IMR-90 (cell line): ENCODE measurements at regions not wholly inside any gene's neighbourhood (a gene's known extent, or its start where the extent isn't known, plus 50 kb on each side); places are given as distances from the start of the nearest gene placed in this dataset.

ENCODE experiments used
- ATAC-seq: fragments of 200-7000 bp; cut with Tn5 transposase; 2 replicates; pipeline ENCODE4 v1.9.1; 2020; ENCODE audit warnings: low read depth, mild to moderate bottlenecking, moderate library complexity
- BruUV-seq: library from RNA; stranded (reverse); fragments of 400-500 nt; replicated peaks from 2 replicates; lab custom pipeline; 2021; lab: Mats Ljungman, UMichigan
- CTCF ChIA-PET: fragments of 300-600 bp; formaldehyde crosslinking; extraction: SDS; loops from one replicate; lab custom pipeline; 2021; ENCODE audit warnings: antibody characterized with exemption; lab: Yijun Ruan, JAX
- POLR2A ChIA-PET: fragments of 300-600 bp; sonication (Branson Sonifier 250); formaldehyde crosslinking; loops from one replicate; lab custom pipeline; 2022; ENCODE audit warnings: antibody characterized with exemption; ENCODE audit not compliant: unreplicated experiment; lab: Charles Lee
- DNase-seq: peaks from one replicate; pipeline ENCODE4 v3.0.0; 2013
- H2AFZ ChIP-seq: replicated peaks from 2 replicates; pipeline ENCODE3; 2013; ENCODE audit warnings: low read length, mild to moderate bottlenecking; ENCODE audit not compliant: poor library complexity
- H2AK5ac ChIP-seq: 2 replicates; pipeline ENCODE4 v1.6.1; 2013; ENCODE audit warnings: low read depth, low read length, inconsistent platforms
- H2AK9ac ChIP-seq: replicated peaks from 2 replicates; pipeline ENCODE3; 2013; ENCODE audit warnings: mild to moderate bottlenecking, low read depth, low read length, moderate library complexity; ENCODE audit not compliant: poor library complexity
- H2BK120ac ChIP-seq: 2 replicates; pipeline ENCODE4 v1.6.1; 2013; ENCODE audit warnings: low read depth, low read length, inconsistent platforms
- H2BK15ac ChIP-seq: 3 replicates; pipeline ENCODE4 v1.6.1; 2013; ENCODE audit warnings: low read depth, low read length, inconsistent platforms
- H2BK20ac ChIP-seq: 2 replicates; pipeline ENCODE4 v1.6.1; 2013; ENCODE audit warnings: low read depth, mild to moderate bottlenecking, inconsistent platforms, low read length, moderate library complexity
- H2BK5ac ChIP-seq: 2 replicates; pipeline ENCODE4 v1.6.1; 2013; ENCODE audit warnings: mild to moderate bottlenecking, low read depth, low read length, inconsistent platforms; ENCODE audit not compliant: poor library complexity, severe bottlenecking
- H3K14ac ChIP-seq: replicated peaks from 2 replicates; pipeline ENCODE4 v1.6.1; 2013; ENCODE audit warnings: low read depth, low read length, inconsistent platforms
- H3K18ac ChIP-seq: 2 replicates; pipeline ENCODE4 v1.6.1; 2013; ENCODE audit warnings: low read depth, low read length, control low read depth
- H3K23ac ChIP-seq: 2 replicates; pipeline ENCODE4 v1.6.1; 2013; ENCODE audit warnings: low read depth, low read length, inconsistent platforms
- H3K27ac ChIP-seq: 2 replicates; pipeline ENCODE4 v1.5.1; 2013; ENCODE audit warnings: mild to moderate bottlenecking, control low read depth, low read length; ENCODE audit not compliant: insufficient read depth
- H3K27me3 ChIP-seq: 2 replicates; pipeline ENCODE4 v1.6.1; 2013; ENCODE audit warnings: low read length; ENCODE audit not compliant: control insufficient read depth, insufficient read depth
- H3K36me3 ChIP-seq: 2 replicates; pipeline ENCODE4 v1.6.1; 2013; ENCODE audit warnings: low read length, mixed read lengths; ENCODE audit not compliant: control insufficient read depth, insufficient read depth
- H3K4ac ChIP-seq: 2 replicates; pipeline ENCODE4 v1.6.1; 2013; ENCODE audit warnings: low read depth, low read length, inconsistent platforms
- H3K4me1 ChIP-seq: 2 replicates; pipeline ENCODE4 v1.6.1; 2013; ENCODE audit warnings: low read length, mixed read lengths; ENCODE audit not compliant: control insufficient read depth, insufficient read depth
- H3K4me2 ChIP-seq: 2 replicates; pipeline ENCODE4 v1.6.1; 2013; ENCODE audit warnings: low read depth, mild to moderate bottlenecking, control low read depth, low read length, moderate library complexity
- H3K4me3 ChIP-seq: 2 replicates; pipeline ENCODE4 v1.5.1; 2013; ENCODE audit warnings: low read depth, mild to moderate bottlenecking, control low read depth, low read length, moderate library complexity; ENCODE audit not compliant: insufficient read depth
- H3K56ac ChIP-seq: 2 replicates; pipeline ENCODE4 v1.6.1; 2013; ENCODE audit warnings: low read length, inconsistent platforms; ENCODE audit not compliant: insufficient read depth; ENCODE audit errors: extremely low read depth
- H3K79me1 ChIP-seq, 2 experiments: 2 replicates each; pipeline ENCODE4 v1.6.1; 2013; ENCODE audit warnings: low read length in 2 of 2, inconsistent platforms in 1 of 2, low read depth in 1 of 2
- H3K9ac ChIP-seq: 2 replicates; pipeline ENCODE4 v1.6.1; 2013; ENCODE audit warnings: low read depth, low read length, control low read depth
- H3K9me1 ChIP-seq: 2 replicates; pipeline ENCODE4 v1.6.1; 2013; ENCODE audit warnings: low read length, inconsistent platforms; ENCODE audit not compliant: insufficient read depth
- H3K9me3 ChIP-seq: 2 replicates; pipeline ENCODE4 v1.6.1; 2013; ENCODE audit warnings: low read length; ENCODE audit not compliant: control insufficient read depth, insufficient read depth
- H4K20me1 ChIP-seq: 2 replicates; pipeline ENCODE4 v1.6.1; 2013; ENCODE audit warnings: low read length, inconsistent platforms; ENCODE audit not compliant: insufficient read depth
- H4K5ac ChIP-seq: 2 replicates; pipeline ENCODE4 v1.6.1; 2013; ENCODE audit warnings: mild to moderate bottlenecking, low read depth, low read length, control low read depth
- H4K8ac ChIP-seq, 2 experiments: 2 replicates each; pipeline ENCODE4 v1.6.1; 2013; ENCODE audit warnings: low read depth in 2 of 2, low read length in 2 of 2, control low read depth in 1 of 2, inconsistent platforms in 1 of 2
- H4K91ac ChIP-seq: 2 replicates; pipeline ENCODE4 v1.6.1; 2013; ENCODE audit warnings: low read depth, low read length, inconsistent platforms; ENCODE audit not compliant: insufficient read depth
- CEBPB ChIP-seq: IDR thresholded peaks from 2 replicates; pipeline ENCODE4 v1.6.1; 2012; ENCODE audit warnings: low read depth, low read length, improper control_type of control experiment
- WGBS, 2 experiments: methylation state at CpG; one replicate each; pipeline versions ENCODE4 v1.1.5 to v1.1.7; 2013; ENCODE audit warnings: missing lambda C conversion rate in 2 of 2; ENCODE audit not compliant: insufficient read length in 1 of 2; ENCODE audit errors: extremely low coverage in 2 of 2; 5-methylcytosine and 5-hydroxymethylcytosine counted together
- dilution Hi-C: fragments of 300-500 bp; cut with HindIII; formaldehyde crosslinking; loops from one replicate; pipeline ENCODE4 v1.14.3; 2018; ENCODE audit warnings: low sequenced_read_pairs; ENCODE audit not compliant: unreplicated experiment
- in situ Hi-C: fragments of 300-500 bp; cut with MboI; formaldehyde crosslinking; loops from 3 replicates; pipeline ENCODE4 v1.14.3; 2019; ENCODE audit warnings: low sequenced_read_pairs, inconsistent platforms, mixed read lengths
- intact Hi-C: fragments of 100-400 bp; cut with micrococcal nuclease; formaldehyde crosslinking; loops from 2 replicates; pipeline ENCODE4 v1.10.0; 2022

GRCh38 chr10:65614956-65615565 lies 1310.8 kb upstream of the LRRTM3 start:
- Histone ChIP-seq H3K4me3 (no peak overlapping the region), H3K9me3 (peaks cover 2% of the 10 kb centered on the region; the same call in 1 of the 2 replicates), H2AK9ac (no peak overlapping the region), H2BK5ac (no peak overlapping the region), H3K79me1 (no peaks in the 10 kb centered on the region), H3K27ac (no peak overlapping the region), H3K27me3 (no peaks in the 10 kb centered on the region), H2BK20ac (no peak overlapping the region), H2AK5ac (no peak overlapping the region), H4K5ac (no peak overlapping the region), H4K8ac (no peak overlapping the region), H3K36me3 (no peaks in the 10 kb centered on the region), H4K20me1 (no peaks in the 10 kb centered on the region), H4K91ac (no peak overlapping the region), H3K4me2 (no peak overlapping the region), H2AFZ (no peak overlapping the region), H3K18ac (no peak overlapping the region), H3K4ac (no peak overlapping the region), H3K9me1 (no peaks in the 10 kb centered on the region), H2BK120ac (no peak overlapping the region), H3K14ac (no peak overlapping the region), H3K56ac (no peak overlapping the region), H3K9ac (no peak overlapping the region), H2BK15ac (no peak overlapping the region), H3K23ac (no peak overlapping the region), H3K4me1 (no peaks in the 10 kb centered on the region)
- in situ Hi-C loops: no loop called here
- dilution Hi-C loops: no loop called here
- no CpG with 5 or more reads among the region's 2 CpGs for WGBS, 2 experiments
- ATAC-seq: no peak
- intact Hi-C loops: no loop called here
- ChIA-PET POLR2A (no interaction called here), CTCF (no interaction called here)
- no peak for TF ChIP-seq CEBPB
- no TSS peak for BruUV-seq
- DNase-seq: no peak
